Endothelial cell of umbilical vein (primary cell): ENCODE measurements at regions not wholly inside any gene's neighbourhood (a gene's known extent, or its start where the extent isn't known, plus 50 kb on each side); places are given as distances from the start of the nearest gene placed in this dataset.

Experiments used
- CTCF ChIP-seq, 2 donors: IDR thresholded peaks; 1 replicate in 1 of 2; 2 replicates in 1 of 2; pipeline ENCODE4 v1.5.1; 2011; ENCODE audit warnings: low read length in 2 of 2, mild to moderate bottlenecking in 2 of 2, moderate library complexity in 2 of 2, control low read depth in 1 of 2, inconsistent platforms in 1 of 2, low read depth in 1 of 2; ENCODE audit not compliant: insufficient read depth in 1 of 2; ENCODE audit errors: extremely low read depth in 1 of 2
- EZH2 ChIP-seq: IDR thresholded peaks from 2 replicates; pipeline ENCODE4 v1.6.1; 2012; ENCODE audit warnings: borderline replicate concordance, low read depth, mild to moderate bottlenecking, moderate library complexity, low read length, inconsistent platforms; ENCODE audit not compliant: severe bottlenecking
- FOS ChIP-seq: IDR thresholded peaks from 2 replicates; pipeline ENCODE4 v1.6.1; 2011; ENCODE audit warnings: mild to moderate bottlenecking, low read length, moderate library complexity, borderline replicate concordance; ENCODE audit not compliant: insufficient read depth
- GATA2 ChIP-seq: IDR thresholded peaks from 2 replicates; pipeline ENCODE4 v1.7.0; 2011; ENCODE audit warnings: low read depth, mild to moderate bottlenecking, moderate library complexity, mixed read lengths, low read length; ENCODE audit not compliant: insufficient read length, insufficient read depth
- JUN ChIP-seq: IDR thresholded peaks from 2 replicates; pipeline ENCODE4 v1.6.1; 2011; ENCODE audit warnings: borderline replicate concordance, low read depth; ENCODE audit not compliant: insufficient read length, insufficient read depth
- MAX ChIP-seq: IDR thresholded peaks from 2 replicates; pipeline ENCODE4 v1.6.1; 2011; ENCODE audit not compliant: insufficient read depth, insufficient read length
- MYC ChIP-seq: IDR thresholded peaks from one replicate; pipeline ENCODE4 v1.6.1; 2011; ENCODE audit warnings: mild to moderate bottlenecking, low read depth, low read length
- POLR2A ChIP-seq: IDR thresholded peaks from 2 replicates; pipeline ENCODE4 v1.6.1; 2012; ENCODE audit warnings: low read depth, mild to moderate bottlenecking, control low read depth, low read length
- POLR2AphosphoS5 ChIP-seq: IDR thresholded peaks from 2 replicates; pipeline ENCODE4 v1.6.1; 2012; ENCODE audit warnings: low read depth, mild to moderate bottlenecking, control low read depth, low read length, moderate library complexity; ENCODE audit not compliant: insufficient read depth

- TF ChIP-seq MAX: no peak
- no peak for TF ChIP-seq MYC
- TF ChIP-seq CTCF (IDR thresholded peaks at IDR 0.05; ENCODE audit: extremely low read depth in 1 of 2, insufficient read depth in 1 of 2, low read depth in 1 of 2, low read length in 2 of 2): no peak
- no peak for TF ChIP-seq FOS
- TF ChIP-seq POLR2AphosphoS5: no peak
- TF ChIP-seq POLR2A: no peak
- TF ChIP-seq EZH2: no peak
- TF ChIP-seq JUN: no peak
- TF ChIP-seq GATA2: no peak
Measured at GRCh38 chr10:94146746-94147145, 153.0 kb downstream of the PLCE1 start.
